Neural crest cell (in vitro differentiated cells): ENCODE measurements at regions not wholly inside any gene's neighbourhood (a gene's known extent, or its start where the extent isn't known, plus 50 kb on each side); places are given as distances from the start of the nearest gene placed in this dataset.
A peak's percentile ranks its signal among the peaks of the same experiment; 100 is the strongest.

ENCODE experiments used
- DNase-seq: peaks from one replicate; pipeline ENCODE4 v3.0.0; 2021; ENCODE audit warnings: low read depth, mixed read lengths, low spot score
- H3K27ac Mint-ChIP-seq: one replicate; pipeline ENCODE4 v1.8.0; 2021; ENCODE audit warnings: mild to moderate bottlenecking, mixed read lengths; ENCODE audit not compliant: unreplicated experiment
- H3K27me3 Mint-ChIP-seq: 2 replicates; pipeline ENCODE4 v1.8.0; 2021; ENCODE audit warnings: low read depth, mild to moderate bottlenecking, mixed read lengths
- H3K36me3 Mint-ChIP-seq: 2 replicates; pipeline ENCODE4 v1.8.0; 2021; ENCODE audit warnings: low read depth, mild to moderate bottlenecking, mixed read lengths
- H3K4me1 Mint-ChIP-seq: 2 replicates; pipeline ENCODE4 v1.8.0; 2021; ENCODE audit warnings: mixed read lengths
- H3K4me3 Mint-ChIP-seq: one replicate; pipeline ENCODE4 v1.8.0; 2021; ENCODE audit warnings: mild to moderate bottlenecking, mixed read lengths
- H3K9me3 Mint-ChIP-seq: 2 replicates; pipeline ENCODE4 v1.8.0; 2021; ENCODE audit warnings: mixed read lengths
- TF ChIP-seq, protein P1 (sequence below): fragments of 200-600 bp; sonication (generic); conservative IDR thresholded peaks from 2 replicates; pipeline ENCODE4 v1.5.0; 2021; ENCODE audit warnings: antibody characterized with exemption, mild to moderate bottlenecking

GRCh38 chr9:522190-522589 is 307.5 kb downstream of the DOCK8 start:
- Mint-ChIP-seq H3K9me3 (no peaks in the 10 kb centered on the region), H3K36me3 (no peaks in the 10 kb centered on the region), H3K27me3 (no peaks in the 10 kb centered on the region), H3K27ac (peak overlapping the region; percentile 35), H3K4me3 (no peak overlapping the region), H3K4me1 (peaks cover 3% of the 10 kb centered on the region)
- TF ChIP-seq, protein P1, sequence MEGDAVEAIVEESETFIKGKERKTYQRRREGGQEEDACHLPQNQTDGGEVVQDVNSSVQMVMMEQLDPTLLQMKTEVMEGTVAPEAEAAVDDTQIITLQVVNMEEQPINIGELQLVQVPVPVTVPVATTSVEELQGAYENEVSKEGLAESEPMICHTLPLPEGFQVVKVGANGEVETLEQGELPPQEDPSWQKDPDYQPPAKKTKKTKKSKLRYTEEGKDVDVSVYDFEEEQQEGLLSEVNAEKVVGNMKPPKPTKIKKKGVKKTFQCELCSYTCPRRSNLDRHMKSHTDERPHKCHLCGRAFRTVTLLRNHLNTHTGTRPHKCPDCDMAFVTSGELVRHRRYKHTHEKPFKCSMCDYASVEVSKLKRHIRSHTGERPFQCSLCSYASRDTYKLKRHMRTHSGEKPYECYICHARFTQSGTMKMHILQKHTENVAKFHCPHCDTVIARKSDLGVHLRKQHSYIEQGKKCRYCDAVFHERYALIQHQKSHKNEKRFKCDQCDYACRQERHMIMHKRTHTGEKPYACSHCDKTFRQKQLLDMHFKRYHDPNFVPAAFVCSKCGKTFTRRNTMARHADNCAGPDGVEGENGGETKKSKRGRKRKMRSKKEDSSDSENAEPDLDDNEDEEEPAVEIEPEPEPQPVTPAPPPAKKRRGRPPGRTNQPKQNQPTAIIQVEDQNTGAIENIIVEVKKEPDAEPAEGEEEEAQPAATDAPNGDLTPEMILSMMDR, result no peak
- no peak for DNase-seq

DNA sequence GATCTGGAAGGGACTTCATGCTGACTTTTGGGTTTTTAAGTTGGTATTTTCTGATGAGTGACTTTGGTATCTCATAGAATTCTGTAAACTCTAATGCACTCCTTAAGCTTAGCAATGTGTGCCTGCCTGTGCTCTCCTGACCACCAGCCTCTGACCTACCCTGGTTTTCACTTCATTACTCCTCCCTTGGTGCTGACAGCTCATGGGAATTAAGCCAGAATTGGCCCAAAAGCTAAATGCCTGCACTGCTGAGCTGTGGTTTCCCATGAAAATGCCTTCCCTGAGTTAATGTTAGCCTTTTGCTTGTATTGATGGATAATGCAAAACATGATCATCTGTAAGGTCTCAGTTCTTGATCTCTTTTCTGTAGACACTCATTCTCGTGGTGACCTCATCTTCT is 308.0 kb downstream of the DOCK8 start:
- TF ChIP-seq, protein P1, result no peak
- DNase-seq, result no peak
- no peaks in the 10 kb centered on the region for H3K9me3 Mint-ChIP-seq
- H3K4me3 Mint-ChIP-seq, result no peak overlapping the region
- H3K4me1 Mint-ChIP-seq, result peaks cover 3% of the 10 kb centered on the region
- no peaks in the 10 kb centered on the region for H3K36me3 Mint-ChIP-seq
- no peaks in the 10 kb centered on the region for H3K27me3 Mint-ChIP-seq
- H3K27ac Mint-ChIP-seq, result no peak overlapping the region

- H3K4me1 Mint-ChIP-seq, result peaks cover 2% of the 10 kb centered on the region
- no peak overlapping the region for H3K27ac Mint-ChIP-seq
- TF ChIP-seq, protein P1, result no peak
- no peaks in the 10 kb centered on the region for H3K27me3 Mint-ChIP-seq
- H3K4me3 Mint-ChIP-seq, result no peak overlapping the region
- no peaks in the 10 kb centered on the region for H3K36me3 Mint-ChIP-seq
- DNase-seq, result no peak
- H3K9me3 Mint-ChIP-seq, result no peaks in the 10 kb centered on the region
These were observed 308.8 kb downstream of the DOCK8 start for GRCh38 chr9:523444-523843.

GRCh38 chr9:524008-524407 is 309.3 kb downstream of the DOCK8 start:
- H3K27ac Mint-ChIP-seq, result no peak overlapping the region
- DNase-seq, result no peak
- no peaks in the 10 kb centered on the region for H3K9me3 Mint-ChIP-seq
- TF ChIP-seq, protein P1, result no peak
- no peaks in the 10 kb centered on the region for H3K27me3 Mint-ChIP-seq
- H3K4me1 Mint-ChIP-seq, result no peaks in the 10 kb centered on the region
- H3K36me3 Mint-ChIP-seq, result no peaks in the 10 kb centered on the region
- H3K4me3 Mint-ChIP-seq, result no peak overlapping the region

- no peak overlapping the region for H3K27ac Mint-ChIP-seq
- H3K4me1 Mint-ChIP-seq, result peaks cover 3% of the 10 kb centered on the region
- TF ChIP-seq, protein P1, result no peak
These were observed 312.4 kb downstream of the DOCK8 start for GRCh38 chr9:526904-527591.

More at GRCh38 chr9:526904-527591, 312.4 kb downstream of the DOCK8 start:
- Mint-ChIP-seq H3K9me3 (no peaks in the 10 kb centered on the region), H3K36me3 (no peaks in the 10 kb centered on the region), H3K27me3 (no peaks in the 10 kb centered on the region), H3K4me3 (no peak overlapping the region)
- DNase-seq, result no peak
